ENCODE measurements at regions not wholly inside any gene's neighbourhood (a gene's known extent, or its start where the extent isn't known, plus 50 kb on each side); places are given as distances from the start of the nearest gene placed in this dataset.
"Not testable (repeated sequence)": the region's sequence is repeated elsewhere in the genome, so short reads cannot be mapped to it uniquely, and the experiment has no call there.

GRCh38 chr6:139882234-139882633, 507.8 kb upstream of the CITED2 start:
- no peaks in the 10 kb centered on the region for H3K9me3 ChIP-seq
- DNase-seq (no peak), ATAC-seq (replicated peaks in 1 of 4) (no peak)
- H3K27me3 ChIP-seq (replicated peaks in 1 of 2; ENCODE audit: control insufficient read depth in 2 of 2, extremely low read depth in 1 of 2, insufficient read depth in 2 of 2, low read length in 1 of 2), result no peaks in the 10 kb centered on the region
- H3K4me3 ChIP-seq (ENCODE audit: control insufficient read depth in 1 of 2, extremely low read depth in 1 of 2, low read length in 1 of 2), result no peak overlapping the region
- peaks cover 2 to 11% (median 3%) of the 10 kb centered on the region in 3 donors for H3K4me1 Mint-ChIP-seq
- no peaks in the 10 kb centered on the region for H3K9me3 Mint-ChIP-seq
- H3K4me3 Mint-ChIP-seq, result peak overlapping the region in 1 of 3 donors; percentile 6
- peaks cover 0 to 10% of the 10 kb centered on the region in 2 donors for H3K27me3 Mint-ChIP-seq
- no peak overlapping the region for H3K27ac ChIP-seq (ENCODE audit: low read length)
- ChIA-PET CTCF (interaction anchor here in 1 of 2 donors (0.6 kb wide), 1 partner anchor 391 kb away, joined by 5 read pairs; no protein-coding TSS in a partner anchor), POLR2A (no interaction called here)
- no peaks in the 10 kb centered on the region for H3K4me1 ChIP-seq (ENCODE audit: control insufficient read depth in 1 of 2, extremely low read depth in 1 of 2, insufficient read depth in 2 of 2, low read length in 2 of 2)
- no peaks in the 10 kb centered on the region for H3K36me3 Mint-ChIP-seq
- H3K27ac Mint-ChIP-seq, result no peak overlapping the region
- no CpG with 5 or more reads among the region's 6 CpGs for WGBS (ENCODE audit: insufficient coverage)
- no peaks in the 10 kb centered on the region for H3K36me3 ChIP-seq (ENCODE audit: control insufficient read depth in 2 of 2, extremely low read depth in 1 of 2, insufficient read depth in 1 of 2, low read length in 1 of 2)

GRCh38 chr6:139881728-139882211, 507.3 kb upstream of the CITED2 start:
- peaks cover 2 to 11% (median 3%) of the 10 kb centered on the region in 3 donors for H3K4me1 Mint-ChIP-seq
- no peaks in the 10 kb centered on the region for H3K9me3 ChIP-seq
- no peaks in the 10 kb centered on the region for H3K36me3 Mint-ChIP-seq
- peak overlapping the region in 1 of 3 donors; percentile 6 for H3K4me3 Mint-ChIP-seq
- no peak overlapping the region for H3K4me3 ChIP-seq (ENCODE audit: control insufficient read depth in 1 of 2, extremely low read depth in 1 of 2, low read length in 1 of 2)
- H3K27ac Mint-ChIP-seq, result no peak overlapping the region
- H3K9me3 Mint-ChIP-seq, result no peaks in the 10 kb centered on the region
- 80% methylated on average over 1 of the region's 2 CpGs for WGBS (ENCODE audit: insufficient coverage)
- peak in 4 of 35 experiments; percentile 3 to 42 (median 7) for DNase-seq
- POLR2A ChIA-PET, result no interaction called here
- no peak overlapping the region for H3K27ac ChIP-seq (ENCODE audit: low read length)
- H3K27me3 ChIP-seq (replicated peaks in 1 of 2; ENCODE audit: control insufficient read depth in 2 of 2, extremely low read depth in 1 of 2, insufficient read depth in 2 of 2, low read length in 1 of 2), result no peaks in the 10 kb centered on the region
- no peaks in the 10 kb centered on the region for H3K36me3 ChIP-seq (ENCODE audit: control insufficient read depth in 2 of 2, extremely low read depth in 1 of 2, insufficient read depth in 1 of 2, low read length in 1 of 2)
- peaks cover 0 to 7% of the 10 kb centered on the region in 2 donors for H3K27me3 Mint-ChIP-seq
- peak in 2 of 4 experiments; percentile 40 to 55 for ATAC-seq (replicated peaks in 1 of 4)
- CTCF ChIA-PET, result interaction anchor here in 1 of 2 donors (0.6 kb wide), 1 partner anchor 504 kb away, joined by 4 read pairs; no protein-coding TSS in a partner anchor
- H3K4me1 ChIP-seq (ENCODE audit: control insufficient read depth in 1 of 2, extremely low read depth in 1 of 2, insufficient read depth in 2 of 2, low read length in 2 of 2), result no peaks in the 10 kb centered on the region

- Mint-ChIP-seq H3K9me3 (no peaks in the 10 kb centered on the region), H3K36me3 (no peaks in the 10 kb centered on the region), H3K27ac (no peak overlapping the region), H3K27me3 (peaks cover 0 to 6% of the 10 kb centered on the region in 2 donors), H3K4me3 (no peak overlapping the region), H3K4me1 (peaks cover 2 to 11% (median 3%) of the 10 kb centered on the region in 3 donors)
- Histone ChIP-seq H3K36me3 (ENCODE audit: control insufficient read depth in 2 of 2, extremely low read depth in 1 of 2, insufficient read depth in 1 of 2, low read length in 1 of 2) (no peaks in the 10 kb centered on the region), H3K9me3 (no peaks in the 10 kb centered on the region), H3K4me3 (ENCODE audit: control insufficient read depth in 1 of 2, extremely low read depth in 1 of 2, low read length in 1 of 2) (no peak overlapping the region), H3K27me3 (replicated peaks in 1 of 2; ENCODE audit: control insufficient read depth in 2 of 2, extremely low read depth in 1 of 2, insufficient read depth in 2 of 2, low read length in 1 of 2) (no peaks in the 10 kb centered on the region), H3K4me1 (ENCODE audit: control insufficient read depth in 1 of 2, extremely low read depth in 1 of 2, insufficient read depth in 2 of 2, low read length in 2 of 2) (no peaks in the 10 kb centered on the region), H3K27ac (ENCODE audit: low read length) (no peak overlapping the region)
- ATAC-seq (replicated peaks in 1 of 4) (no peak), DNase-seq (no peak)
- CTCF ChIA-PET, result interaction anchor here in 1 of 2 donors (0.6 kb wide), 1 partner anchor 503 kb away, joined by 4 read pairs; no protein-coding TSS in a partner anchor
- POLR2A ChIA-PET, result no interaction called here
- WGBS (ENCODE audit: insufficient coverage), result no CpG with 5 or more reads among the region's 4 CpGs
Observed at GRCh38 chr6:139881236-139881635, 506.8 kb upstream of the CITED2 start.

- Mint-ChIP-seq H3K36me3 (no peaks in the 10 kb centered on the region), H3K4me1 (peaks cover 2 to 11% (median 3%) of the 10 kb centered on the region in 3 donors), H3K27ac (no peak overlapping the region), H3K27me3 (peaks cover 0 to 6% of the 10 kb centered on the region in 2 donors), H3K9me3 (no peaks in the 10 kb centered on the region), H3K4me3 (no peak overlapping the region)
- Histone ChIP-seq H3K4me3 (ENCODE audit: control insufficient read depth in 1 of 2, extremely low read depth in 1 of 2, low read length in 1 of 2) (no peak overlapping the region), H3K27ac (ENCODE audit: low read length) (no peak overlapping the region), H3K36me3 (ENCODE audit: control insufficient read depth in 2 of 2, extremely low read depth in 1 of 2, insufficient read depth in 1 of 2, low read length in 1 of 2) (no peaks in the 10 kb centered on the region), H3K9me3 (no peaks in the 10 kb centered on the region), H3K27me3 (replicated peaks in 1 of 2; ENCODE audit: control insufficient read depth in 2 of 2, extremely low read depth in 1 of 2, insufficient read depth in 2 of 2, low read length in 1 of 2) (no peaks in the 10 kb centered on the region), H3K4me1 (ENCODE audit: control insufficient read depth in 1 of 2, extremely low read depth in 1 of 2, insufficient read depth in 2 of 2, low read length in 2 of 2) (no peaks in the 10 kb centered on the region)
- WGBS (ENCODE audit: insufficient coverage), result no CpG with 5 or more reads among the region's 5 CpGs
- CTCF ChIA-PET, result no interaction called here
- POLR2A ChIA-PET, result interaction anchor here in 1 of 2 donors (0.6 kb wide), 1 partner anchor 482 kb away, joined by 3 read pairs; no protein-coding TSS in a partner anchor
- DNase-seq (no peak), ATAC-seq (replicated peaks in 1 of 4) (no peak)
Observed at GRCh38 chr6:139879823-139880356, 505.4 kb upstream of the CITED2 start.

DNA sequence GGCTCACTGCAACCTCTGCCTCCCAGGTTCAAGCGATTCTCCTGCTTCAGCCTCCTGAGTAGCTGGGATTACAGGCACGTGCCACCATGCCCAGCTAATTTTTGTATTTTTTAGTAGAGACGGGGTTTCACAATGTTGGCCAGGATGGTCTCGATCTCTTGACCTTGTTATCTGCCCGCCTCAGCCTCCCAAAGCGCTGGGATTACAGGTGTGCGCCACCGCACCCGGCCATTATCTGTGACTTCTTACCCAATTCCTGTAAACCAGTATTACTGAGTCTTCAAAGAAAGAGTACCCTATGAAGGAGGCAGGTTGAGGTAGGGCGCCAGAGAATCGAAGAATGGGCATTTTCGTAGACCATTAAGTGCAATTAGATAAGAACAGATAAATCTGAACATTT, 504.8 kb upstream of the CITED2 start:
- H3K4me1 ChIP-seq (ENCODE audit: control insufficient read depth in 1 of 2, extremely low read depth in 1 of 2, insufficient read depth in 2 of 2, low read length in 2 of 2); H3K9me3 ChIP-seq; POLR2A ChIA-PET; H3K36me3 ChIP-seq (ENCODE audit: control insufficient read depth in 2 of 2, extremely low read depth in 1 of 2, insufficient read depth in 1 of 2, low read length in 1 of 2); DNase-seq; ATAC-seq (replicated peaks in 1 of 4); H3K27ac Mint-ChIP-seq; H3K36me3 Mint-ChIP-seq; H3K4me3 Mint-ChIP-seq; H3K27me3 ChIP-seq (replicated peaks in 1 of 2; ENCODE audit: control insufficient read depth in 2 of 2, extremely low read depth in 1 of 2, insufficient read depth in 2 of 2, low read length in 1 of 2); H3K9me3 Mint-ChIP-seq; H3K4me3 ChIP-seq (ENCODE audit: control insufficient read depth in 1 of 2, extremely low read depth in 1 of 2, low read length in 1 of 2); H3K27me3 Mint-ChIP-seq; H3K27ac ChIP-seq (ENCODE audit: low read length): not testable (repeated sequence)
- CTCF ChIA-PET, result interaction anchor here in 1 of 2 donors (0.7 kb wide), 1 partner anchor 1441 kb away, joined by 5 read pairs; no protein-coding TSS in a partner anchor
- 100% methylated on average over 4 of the region's 12 CpGs for WGBS (ENCODE audit: insufficient coverage)
- H3K4me1 Mint-ChIP-seq, result peaks cover 2 to 11% (median 3%) of the 10 kb centered on the region in 3 donors

DNA sequence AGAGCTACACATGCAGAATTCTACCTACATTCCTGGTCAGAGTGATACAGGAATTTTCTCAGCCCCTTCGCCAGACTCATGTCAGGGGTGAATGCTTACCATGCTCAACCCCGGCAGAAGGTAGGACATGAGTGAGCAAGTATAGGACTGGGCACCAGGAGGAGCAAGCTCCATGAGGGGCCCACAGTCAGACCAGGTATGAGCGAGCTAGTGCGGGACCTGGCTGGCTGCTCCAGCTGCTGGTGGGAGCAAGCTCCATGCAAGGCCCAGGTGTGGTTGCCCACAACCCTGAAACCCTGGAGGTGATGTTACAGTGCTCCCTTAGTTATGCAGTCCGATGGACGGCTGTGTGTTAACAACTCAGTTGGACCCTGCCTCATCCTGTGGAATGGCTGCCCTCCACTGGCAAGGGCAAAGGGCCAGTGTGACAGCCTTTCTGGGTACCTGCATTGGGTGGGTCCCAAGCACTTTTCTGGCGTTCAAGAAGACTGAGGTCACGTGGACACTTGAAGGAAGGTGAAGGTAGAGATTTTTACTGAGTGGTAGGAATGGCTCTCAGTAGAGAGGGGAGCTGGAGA, 503.5 kb upstream of the CITED2 start:
- Histone ChIP-seq H3K27ac (ENCODE audit: low read length) (no peak overlapping the region), H3K9me3 (no peaks in the 10 kb centered on the region), H3K4me3 (ENCODE audit: control insufficient read depth in 1 of 2, extremely low read depth in 1 of 2, low read length in 1 of 2) (no peak overlapping the region), H3K36me3 (ENCODE audit: control insufficient read depth in 2 of 2, extremely low read depth in 1 of 2, insufficient read depth in 1 of 2, low read length in 1 of 2) (no peaks in the 10 kb centered on the region), H3K27me3 (replicated peaks in 1 of 2; ENCODE audit: control insufficient read depth in 2 of 2, extremely low read depth in 1 of 2, insufficient read depth in 2 of 2, low read length in 1 of 2) (no peaks in the 10 kb centered on the region), H3K4me1 (ENCODE audit: control insufficient read depth in 1 of 2, extremely low read depth in 1 of 2, insufficient read depth in 2 of 2, low read length in 2 of 2) (no peaks in the 10 kb centered on the region)
- DNase-seq (no peak), ATAC-seq (replicated peaks in 1 of 4) (no peak)
- Mint-ChIP-seq H3K27ac (no peak overlapping the region), H3K36me3 (no peaks in the 10 kb centered on the region), H3K9me3 (no peaks in the 10 kb centered on the region), H3K27me3 (peaks cover 1 to 6% of the 10 kb centered on the region in 2 donors), H3K4me1 (peaks cover 2 to 7% (median 2%) of the 10 kb centered on the region in 3 donors), H3K4me3 (no peak overlapping the region)
- ChIA-PET POLR2A (no interaction called here), CTCF (interaction anchor here in 1 of 2 donors (0.7 to 1.6 kb wide), 2 partner anchors 67 to 1681 kb away, joined by 3 to 4 read pairs; no protein-coding TSS in a partner anchor)
- 85% methylated on average over 8 of the region's 8 CpGs for WGBS (ENCODE audit: insufficient coverage)

Data from T-cell (primary cell).